Mucosa of gallbladder (tissue), 1 donor: ENCODE measurements at regions not wholly inside any gene's neighbourhood (a gene's known extent, or its start where the extent isn't known, plus 50 kb on each side); places are given as distances from the start of the nearest gene placed in this dataset.
A peak's percentile ranks its signal among the peaks of the same experiment; 100 is the strongest.

Experiments used
- DNase-seq: peaks from one replicate; pipeline ENCODE4 v3.0.0-alpha.2; 2020; ENCODE audit warnings: low spot score
- donor health status: DM: no; HTN: no; CAD: no.

DNA sequence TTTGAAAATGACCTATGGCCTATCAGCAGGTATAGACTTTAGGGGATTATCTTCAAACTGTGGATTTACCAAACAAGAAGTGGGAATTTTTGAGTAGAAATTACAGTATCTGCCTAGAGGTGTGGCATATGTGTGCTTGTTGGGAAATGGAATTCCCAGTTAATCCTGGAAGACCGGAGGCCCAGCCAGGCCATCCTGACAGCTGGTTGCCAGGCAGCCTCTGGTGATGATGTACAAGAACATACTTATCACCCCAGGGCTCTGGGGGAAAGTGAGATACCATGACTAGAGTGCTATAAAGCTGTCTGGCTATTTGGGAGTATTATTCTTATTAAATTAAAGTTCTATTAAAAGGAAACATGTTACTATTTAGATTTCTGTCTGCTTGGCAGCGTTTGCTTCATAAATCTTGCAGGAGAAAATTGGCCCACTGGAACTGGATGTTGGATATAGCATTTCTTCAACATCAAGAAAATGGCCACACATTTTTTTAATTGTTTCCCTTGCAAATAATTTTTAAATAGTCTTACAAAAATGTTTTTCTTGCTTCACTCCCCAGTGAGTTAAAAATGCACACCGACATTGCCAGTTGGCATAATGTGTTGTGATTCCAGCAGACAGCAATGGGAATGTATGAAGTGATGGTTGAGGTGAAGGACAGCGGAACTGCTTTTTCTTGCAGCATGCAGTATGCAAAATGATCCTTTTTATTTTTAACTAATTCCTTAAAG, 187.8 kb downstream of the MYLK4 start:
- no peak for DNase-seq

DNA sequence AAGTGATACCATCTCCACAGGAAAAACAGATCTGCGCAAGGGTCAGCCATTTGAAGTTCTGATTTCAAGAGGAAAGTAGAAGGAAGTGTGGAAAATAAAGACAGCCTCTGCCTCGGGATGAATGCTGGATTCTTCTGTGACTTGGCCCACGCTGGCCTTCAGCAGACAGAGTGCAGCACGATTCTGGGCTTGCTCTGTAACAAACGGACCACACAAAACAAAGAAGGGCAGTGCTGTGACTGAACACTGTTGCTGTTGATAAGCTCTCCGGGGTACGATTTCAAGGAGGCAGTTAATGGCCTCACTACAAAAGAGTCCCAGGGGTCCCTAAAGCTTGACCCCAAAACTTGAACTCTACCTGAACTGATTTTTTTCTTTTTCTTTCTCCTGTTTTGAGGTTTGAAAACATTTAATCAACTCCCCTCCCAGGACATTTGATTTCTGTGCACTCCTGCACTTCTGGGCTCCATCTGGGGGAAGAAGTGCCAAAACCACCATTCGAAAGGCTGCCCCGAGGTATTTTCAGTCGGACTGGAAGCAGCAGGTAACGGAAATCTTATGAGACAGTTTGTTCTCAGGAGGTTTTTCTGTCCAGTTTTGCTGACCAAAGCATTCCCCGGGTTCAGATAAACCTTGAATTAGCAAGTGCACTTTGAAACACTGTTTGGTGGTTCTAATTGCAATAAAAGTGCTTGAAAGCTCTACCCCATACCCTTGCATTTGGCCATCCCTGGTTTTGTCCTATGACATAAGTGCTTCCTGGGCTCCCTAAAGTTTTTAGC, 189.6 kb downstream of the MYLK4 start:
- DNase-seq = no peak

DNA sequence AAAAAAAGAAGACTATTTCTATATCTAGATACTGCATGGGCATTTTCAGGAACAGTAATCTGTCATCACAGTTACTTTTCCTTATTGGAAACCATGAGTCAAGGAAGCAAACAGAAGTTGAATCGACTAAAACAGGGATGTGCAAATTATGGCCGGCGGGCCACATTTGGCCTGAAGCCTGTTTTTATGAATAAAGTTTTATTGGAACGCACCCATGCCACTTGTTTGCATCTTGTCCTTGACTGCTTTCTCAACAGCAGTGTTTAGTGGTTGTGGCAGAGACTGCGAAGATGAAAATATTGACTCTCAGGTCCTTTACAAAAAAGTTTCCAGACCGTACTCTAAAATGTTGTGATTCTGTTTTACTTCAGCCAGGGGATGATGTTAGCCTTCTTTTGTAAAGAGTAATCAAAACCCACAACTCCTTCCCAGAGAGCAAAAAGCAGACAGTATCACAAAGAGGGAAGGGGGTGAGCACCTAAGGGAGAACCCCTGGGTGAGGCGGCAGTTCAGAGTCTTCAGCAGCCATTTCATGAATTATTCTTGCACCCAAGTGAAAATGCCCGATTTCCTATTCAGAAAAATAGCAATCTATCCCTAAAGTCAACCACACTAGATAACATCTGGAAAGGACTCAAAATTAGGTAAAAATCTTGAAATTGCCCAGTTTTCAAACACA, 190.4 kb downstream of the MYLK4 start:
- no peak for DNase-seq

DNA sequence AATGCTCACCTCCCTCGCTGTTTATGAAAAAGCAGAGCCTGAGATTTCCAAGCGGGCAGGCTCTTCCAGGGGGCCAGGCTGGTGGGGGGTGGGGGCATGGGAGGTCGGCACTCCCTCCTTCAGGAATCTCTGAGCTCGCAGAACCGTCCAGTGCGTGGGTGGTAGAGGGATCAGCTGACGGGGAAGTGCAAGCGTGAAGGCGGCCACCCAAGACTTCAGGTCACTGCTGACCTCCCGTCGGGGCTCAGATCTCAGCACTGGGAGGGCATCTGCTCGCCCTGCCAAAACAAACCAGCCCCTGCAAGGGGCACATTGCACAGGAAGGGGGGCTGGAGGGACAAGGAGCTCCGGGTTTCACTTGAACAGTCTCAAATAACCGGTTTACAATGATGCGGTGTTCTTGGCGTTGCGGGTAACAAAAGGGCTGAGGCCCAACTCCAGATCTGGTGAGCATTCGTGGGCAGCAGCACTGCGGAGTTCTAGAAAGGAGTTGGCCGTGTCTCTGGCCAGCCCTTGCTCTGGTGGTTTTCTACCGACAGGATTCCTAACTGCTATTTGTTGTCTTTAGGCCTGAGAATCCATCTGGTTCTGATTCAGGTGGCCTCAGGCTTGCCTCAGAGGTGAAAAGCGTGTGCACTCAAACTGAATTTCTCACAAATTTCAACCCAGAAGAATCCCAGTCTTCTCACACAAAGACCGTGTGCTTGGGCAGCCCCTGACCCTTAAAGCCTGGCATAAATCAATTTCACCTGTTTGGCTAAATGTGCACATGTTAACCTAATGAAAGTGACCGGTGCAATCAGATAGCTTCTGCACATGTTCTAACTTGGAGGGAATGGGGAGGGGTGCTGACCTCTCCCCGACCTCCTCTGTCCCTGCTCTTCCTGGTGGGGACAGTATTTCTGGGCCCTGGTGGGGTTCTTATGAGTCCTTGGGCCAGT, 191.6 kb downstream of the MYLK4 start:
- DNase-seq = no peak

DNA sequence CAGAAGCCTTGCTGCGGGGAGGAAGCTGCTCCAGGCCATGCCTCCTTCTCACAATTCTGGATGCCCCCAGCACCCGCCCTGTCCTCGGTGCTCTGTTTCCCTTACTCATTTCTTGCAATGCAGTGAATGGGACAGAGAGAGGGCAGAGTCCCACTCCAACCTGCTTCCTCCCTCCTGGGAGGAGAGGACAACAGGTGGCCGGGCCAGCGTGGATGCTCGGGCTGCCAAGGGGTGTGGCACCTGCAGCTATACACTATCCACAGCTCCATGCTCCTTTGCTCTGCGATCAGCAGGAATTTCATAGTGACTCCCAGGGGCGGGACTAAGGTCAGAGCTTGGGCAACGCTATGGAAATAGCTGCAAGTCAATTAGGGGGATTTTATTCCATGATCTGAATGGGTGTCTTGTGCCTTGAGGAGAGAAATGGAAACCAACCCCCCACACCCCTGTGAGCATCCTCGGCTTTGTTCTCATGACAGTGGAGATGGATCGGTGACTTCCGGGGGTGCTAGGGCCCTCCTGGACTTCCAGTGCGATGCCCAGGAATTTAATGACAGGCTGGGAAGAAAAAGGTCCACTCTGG, 192.5 kb downstream of the MYLK4 start:
- DNase-seq = no peak

DNA sequence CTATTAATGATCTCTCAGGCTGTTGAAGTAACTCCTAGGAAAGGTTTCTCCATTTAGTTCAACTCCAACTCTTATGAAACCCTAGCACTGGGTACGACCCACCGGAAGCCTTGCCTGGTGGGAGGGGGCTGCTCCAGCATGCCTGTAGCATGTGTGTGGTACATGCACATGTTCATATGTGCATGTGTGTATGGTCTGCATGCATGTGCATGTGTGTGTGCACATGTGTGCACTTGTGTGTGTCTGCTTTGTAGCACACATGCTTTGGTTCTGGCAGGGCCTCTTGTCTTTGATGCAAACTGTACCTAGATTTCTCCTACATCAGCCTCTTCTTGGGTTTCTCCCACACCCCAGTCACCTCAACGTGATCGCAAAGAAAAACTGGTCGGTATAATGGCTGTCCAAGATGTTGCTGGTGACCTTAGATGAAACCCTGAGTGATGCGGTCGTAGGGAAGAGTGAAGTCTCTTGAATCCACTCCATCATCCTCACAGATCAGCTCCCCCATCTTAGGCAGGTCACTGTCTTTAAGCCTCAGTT, 193.5 kb downstream of the MYLK4 start:
- DNase-seq = no peak

DNA sequence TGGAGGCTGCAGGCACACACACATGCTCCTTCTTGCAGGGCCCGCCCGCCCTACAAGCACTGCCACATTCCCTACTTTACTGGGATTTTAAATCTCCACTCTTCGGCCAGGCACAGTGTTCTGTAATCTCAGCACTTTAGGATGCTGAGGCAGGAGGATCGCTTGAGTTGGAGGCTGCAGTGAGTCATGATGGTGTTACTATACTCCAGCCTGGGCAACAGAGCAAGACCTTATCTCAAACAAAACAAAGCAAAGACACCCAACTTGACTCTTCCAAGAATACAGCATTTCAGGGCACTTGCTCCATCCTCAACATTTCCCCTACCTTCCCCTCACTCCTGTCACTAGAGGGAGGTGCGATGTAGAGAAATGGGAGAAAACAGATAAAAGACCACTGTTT, 194.0 kb downstream of the MYLK4 start:
- DNase-seq = no peak

DNA sequence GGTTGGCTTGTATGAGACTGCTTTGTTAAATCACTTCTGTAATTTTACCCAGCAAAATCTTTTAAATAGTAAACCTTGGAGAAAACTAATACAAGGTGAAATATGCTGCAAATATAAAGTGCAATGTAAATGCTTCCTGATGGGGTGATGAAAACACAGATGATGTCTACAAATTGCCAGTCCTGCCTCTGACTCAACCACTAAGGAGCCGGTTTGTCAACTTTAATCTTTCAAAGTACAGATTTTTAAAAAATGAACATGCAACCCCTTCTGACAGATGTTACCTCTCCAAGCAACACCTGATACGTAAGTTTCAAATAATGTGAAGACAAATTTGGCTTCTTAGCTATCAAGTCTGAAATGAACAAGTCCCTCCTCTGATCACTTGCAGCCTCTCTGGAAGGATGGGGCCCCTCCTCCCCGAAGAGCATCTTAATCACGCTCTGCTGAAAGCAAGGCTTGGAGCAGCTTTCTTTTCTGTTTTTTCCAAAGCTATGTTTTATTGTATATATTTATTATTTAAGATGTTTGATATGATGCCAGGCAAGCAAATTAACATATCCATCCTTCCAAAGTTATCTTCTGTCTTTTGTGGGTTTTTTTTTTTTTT, 196.0 kb downstream of the MYLK4 start:
- DNase-seq = no peak

DNA sequence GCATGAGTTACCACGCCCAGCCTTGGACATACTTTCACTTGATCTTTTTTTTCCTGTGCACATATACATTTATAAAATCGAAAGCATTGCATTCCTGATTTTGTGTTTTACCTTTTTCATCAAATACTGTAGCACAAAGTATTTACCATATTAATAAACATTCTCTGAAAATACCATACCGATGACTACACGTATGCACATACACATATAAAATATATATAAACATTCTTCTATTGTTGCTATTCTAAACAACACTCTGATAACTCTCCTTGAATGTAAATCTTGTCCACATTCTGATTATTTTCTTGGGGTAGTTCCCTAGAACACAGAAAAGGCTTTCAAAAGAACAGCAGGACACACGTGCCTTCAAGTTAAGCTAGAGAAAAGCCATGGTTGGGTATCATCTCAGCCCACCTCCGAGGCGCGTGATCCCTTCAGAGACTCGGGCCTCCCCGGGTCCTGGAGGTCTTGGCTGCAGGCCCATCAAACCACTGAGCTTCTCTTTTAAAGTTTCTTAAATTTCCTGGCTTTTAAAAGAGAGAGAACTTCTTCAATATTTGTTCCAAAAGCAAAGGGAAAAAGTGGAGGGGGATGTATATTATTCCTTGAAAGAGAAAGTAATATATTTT, 198.1 kb downstream of the MYLK4 start:
- DNase-seq = no peak

DNA sequence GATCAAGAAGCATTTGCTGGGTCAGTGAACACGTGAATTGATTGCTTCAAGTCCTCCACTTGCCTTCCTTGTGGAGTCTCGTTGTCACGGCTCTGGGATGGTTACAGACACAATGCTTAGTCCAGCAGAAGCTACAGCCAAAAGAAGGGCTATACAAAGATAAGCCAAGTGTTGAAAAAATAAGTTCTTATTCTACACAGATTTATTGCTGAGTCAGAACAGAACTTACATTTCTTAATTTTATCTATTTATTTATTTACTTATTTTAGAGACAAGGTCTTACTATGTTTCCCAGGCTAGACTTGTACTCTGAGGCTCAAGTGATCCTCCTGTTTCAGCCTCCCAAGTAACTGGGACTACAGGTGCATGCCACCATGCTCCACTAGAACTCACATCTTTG, 199.0 kb downstream of the MYLK4 start:
- no peak for DNase-seq

DNA sequence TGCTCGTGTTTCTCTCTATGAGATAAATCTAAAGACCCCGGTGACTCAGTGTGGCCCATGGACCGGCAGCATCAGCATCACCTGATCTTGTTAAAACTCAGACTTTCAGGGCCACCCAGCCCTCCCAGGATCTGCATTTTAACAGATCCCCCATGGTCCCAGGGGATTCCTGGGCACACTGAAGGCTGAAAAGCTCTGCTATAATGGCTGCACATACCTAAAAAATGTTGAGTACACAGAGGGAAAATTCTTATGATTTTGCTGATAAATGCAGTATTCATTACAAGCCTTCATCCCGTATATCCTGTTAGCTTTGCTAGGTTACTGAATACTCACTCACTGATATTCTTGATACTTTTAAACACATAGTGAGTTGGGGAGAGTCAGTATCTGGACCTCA, 200.5 kb downstream of the MYLK4 start:
- no peak for DNase-seq

DNA sequence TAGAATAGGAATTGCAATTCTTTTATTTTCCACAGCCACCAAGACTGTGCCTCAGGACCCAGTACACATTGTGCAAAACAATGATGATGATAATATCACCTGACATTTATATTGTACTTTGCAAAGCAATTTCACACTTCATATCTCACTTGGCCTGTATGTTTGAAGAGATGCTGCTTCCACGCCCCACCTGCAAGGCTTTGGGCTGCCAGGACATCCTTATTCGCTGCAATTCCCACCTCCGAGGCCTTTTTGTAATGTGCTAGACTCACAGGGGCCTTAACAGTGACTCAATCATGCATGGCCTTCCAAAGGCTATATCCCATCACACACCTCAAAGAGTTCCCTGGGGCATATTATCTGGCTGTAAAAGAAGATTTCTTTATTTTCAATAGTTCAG, 200.9 kb downstream of the MYLK4 start:
- DNase-seq = no peak

DNA sequence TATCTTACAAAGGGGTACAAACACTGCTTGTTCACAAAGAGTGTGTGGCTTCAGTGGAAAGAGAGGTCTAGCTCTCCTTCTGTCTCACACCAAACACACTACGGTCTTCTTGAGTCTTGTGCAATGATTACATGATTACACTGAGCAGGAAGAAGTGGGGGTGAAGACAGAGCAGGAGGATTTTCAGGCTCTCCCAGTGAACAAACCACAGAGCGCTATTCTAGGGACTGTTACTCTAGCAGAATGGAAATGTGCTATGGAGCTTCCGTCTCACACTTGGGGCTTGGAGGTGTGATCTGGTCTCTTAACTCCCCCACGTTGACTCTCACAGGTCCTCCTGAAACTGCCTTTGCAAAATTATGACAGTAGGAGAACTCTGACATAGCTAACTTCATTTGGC, 203.4 kb downstream of the MYLK4 start:
- no peak for DNase-seq

DNA sequence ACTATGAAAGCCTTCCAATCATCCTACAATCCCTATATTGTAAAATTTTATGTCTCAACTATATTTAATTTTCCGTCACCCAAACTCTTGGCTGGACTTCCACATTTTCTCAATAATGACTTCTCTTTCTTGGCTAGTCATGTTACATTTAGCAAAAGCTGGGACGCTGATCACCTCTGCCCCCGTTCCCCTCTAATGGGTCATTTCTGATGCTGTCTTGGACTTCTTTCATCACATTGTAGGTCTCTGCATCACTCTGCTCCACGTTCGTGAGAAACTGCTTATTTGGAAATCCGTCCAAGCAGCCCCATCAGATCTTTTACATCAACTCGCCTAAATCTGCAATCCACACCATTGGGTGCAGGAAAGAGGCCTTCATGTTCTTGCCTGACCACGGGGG, 203.8 kb downstream of the MYLK4 start:
- no peak for DNase-seq

DNA sequence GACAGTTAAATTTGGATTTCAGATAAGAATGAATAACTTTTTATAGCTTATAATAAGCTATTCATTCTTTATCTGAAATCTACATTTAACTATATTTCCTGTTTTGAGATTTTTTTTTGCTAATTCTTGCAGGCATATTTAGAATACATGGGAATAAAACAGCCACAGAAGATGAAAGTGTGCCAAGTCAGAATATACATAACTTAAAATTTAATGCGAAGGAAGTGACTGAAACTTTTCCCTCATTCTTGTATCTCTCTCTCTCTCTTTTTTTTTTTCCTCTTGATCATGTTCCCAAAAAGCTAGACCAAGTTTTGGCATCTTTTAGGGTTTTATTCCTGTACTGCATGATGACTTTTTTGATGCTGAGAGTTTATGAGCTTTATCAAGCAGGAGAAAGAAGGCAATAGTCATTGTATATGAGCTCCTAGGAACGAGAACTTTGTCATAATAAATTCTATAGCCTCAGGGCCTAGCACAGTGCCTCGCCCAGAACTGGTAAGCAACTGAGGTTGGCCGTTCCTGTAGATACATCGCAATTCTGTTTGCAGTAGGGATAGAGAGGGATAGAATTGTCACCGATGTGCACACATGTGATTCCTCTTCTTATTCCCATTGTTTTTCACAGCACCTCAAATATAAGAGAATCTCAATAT, 205.2 kb downstream of the MYLK4 start:
- DNase-seq = no peak

DNA sequence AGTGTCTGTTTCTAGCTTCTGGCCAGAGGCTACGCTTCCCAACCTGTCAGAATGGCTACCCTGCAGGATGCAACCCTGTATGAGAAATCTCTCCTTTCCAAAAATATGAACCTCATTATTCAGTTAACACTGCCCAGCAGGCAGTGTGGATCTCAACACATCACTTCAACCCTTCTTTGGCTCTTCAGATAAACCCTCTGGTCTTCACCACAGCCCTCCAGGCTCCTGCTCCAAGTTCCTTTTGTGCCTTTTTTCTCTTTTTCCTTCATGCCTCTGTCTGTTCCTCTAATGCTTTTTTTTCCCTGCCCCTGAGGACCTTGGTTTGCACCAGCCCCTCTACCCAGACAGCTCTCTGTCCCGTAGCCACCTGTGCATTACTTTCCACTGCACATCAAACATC, 207.4 kb downstream of the MYLK4 start:
- no peak for DNase-seq

DNA sequence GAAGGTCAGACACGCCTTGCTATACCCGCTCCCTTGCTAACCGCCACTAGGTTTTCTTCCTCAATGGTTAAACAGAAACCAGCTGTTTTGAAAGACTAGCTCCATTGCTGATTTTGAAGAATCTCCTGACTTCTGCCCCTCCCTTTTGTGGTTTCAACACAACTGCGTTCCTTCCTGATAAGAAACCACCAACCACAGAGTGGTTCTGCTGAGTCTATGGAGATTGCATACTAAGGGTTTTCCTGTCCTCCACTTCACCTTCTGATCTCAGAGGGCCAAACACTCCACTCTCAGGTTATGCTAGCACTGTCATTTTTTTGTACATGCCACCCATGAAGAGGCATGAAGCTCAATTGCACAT, 207.9 kb downstream of the MYLK4 start:
- peak; percentile 56 for DNase-seq

DNA sequence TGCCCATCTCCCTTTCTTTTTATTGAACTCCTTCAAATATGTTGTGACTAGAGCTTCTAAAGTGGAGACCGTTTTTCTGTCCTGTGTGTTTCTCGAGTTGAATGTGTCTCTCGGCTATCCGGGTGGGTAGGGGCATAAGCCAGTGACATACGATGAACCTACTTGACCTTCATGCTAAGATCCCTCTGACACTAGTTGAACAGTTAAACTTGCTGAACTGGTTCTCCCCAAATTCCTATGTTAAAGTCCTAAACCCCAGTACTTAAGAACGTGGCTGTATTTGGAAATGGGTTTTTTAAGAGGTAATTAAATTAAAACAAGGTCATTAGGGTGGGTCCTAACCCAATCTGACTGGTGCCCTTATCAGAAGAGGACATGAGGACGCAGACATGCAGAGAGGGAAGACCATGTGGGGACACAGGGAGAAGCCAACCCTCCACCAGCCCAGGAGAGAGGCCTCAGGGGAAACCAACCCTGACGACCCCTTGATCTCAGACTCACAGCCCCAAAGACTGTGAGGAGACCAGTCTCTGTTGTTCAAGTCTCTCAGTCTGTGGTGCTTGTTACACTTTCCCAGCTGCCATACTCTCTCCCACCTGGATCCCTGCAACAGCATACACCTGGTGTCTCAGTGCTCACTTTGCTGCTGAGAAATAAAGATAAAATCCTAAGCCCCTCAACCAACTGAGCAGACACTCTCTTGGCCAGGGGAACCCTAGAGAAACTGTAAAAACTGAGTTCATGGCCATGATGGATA, 208.4 kb downstream of the MYLK4 start:
- no peak for DNase-seq

DNA sequence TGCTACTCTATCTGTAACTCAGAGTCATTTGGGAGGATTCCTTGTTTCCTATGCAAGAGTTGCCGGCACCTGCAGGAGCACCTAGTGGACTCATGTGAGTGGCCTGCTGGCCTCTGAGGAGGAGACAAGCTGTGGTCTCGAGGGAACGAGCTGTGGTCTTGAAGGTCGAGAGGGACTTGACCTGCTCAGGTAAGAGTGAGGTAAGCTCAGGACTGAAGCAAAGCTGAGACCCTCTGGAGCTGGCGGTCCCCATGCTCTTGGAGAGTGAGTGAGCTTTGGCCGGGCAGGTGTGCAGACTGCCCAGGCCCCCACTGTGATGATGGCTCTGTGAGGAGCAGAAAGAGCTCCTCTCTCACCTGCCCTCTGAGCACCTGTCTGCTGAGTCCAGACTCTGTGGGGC, 214.3 kb downstream of the MYLK4 start:
- DNase-seq = no peak
